H7 (cell line): ENCODE measurements at regions not wholly inside any gene's neighbourhood (a gene's known extent, or its start where the extent isn't known, plus 50 kb on each side); places are given as distances from the start of the nearest gene placed in this dataset.

Experiments used
- DNase-seq: peaks from one replicate; pipeline ENCODE4 v3.0.0; 2012
- H3K27me3 ChIP-seq: 2 replicates; pipeline ENCODE4 v1.6.0; 2011; ENCODE audit warnings: mild to moderate bottlenecking, low read length; ENCODE audit not compliant: control insufficient read depth, insufficient read depth
- H3K36me3 ChIP-seq: replicated peaks from 2 replicates; pipeline ENCODE4 v1.5.1; 2011; ENCODE audit warnings: low read length; ENCODE audit not compliant: control insufficient read depth, insufficient read depth
- H3K4me3 ChIP-seq: 2 replicates; pipeline ENCODE4 v1.5.1; 2011; ENCODE audit warnings: low read depth, mild to moderate bottlenecking, control low read depth, low read length, moderate library complexity; ENCODE audit not compliant: insufficient read depth

- Histone ChIP-seq H3K36me3 (no peaks in the 10 kb centered on the region), H3K27me3 (no peaks in the 10 kb centered on the region)
Observed at GRCh38 chr10:36331121-36331520, 689.0 kb upstream of the FZD8 start.

GRCh38 chr10:36325815-36326214, 683.7 kb upstream of the FZD8 start:
- DNase-seq, result no peak
- Histone ChIP-seq H3K27me3 (no peaks in the 10 kb centered on the region; the same call in 1 of the 2 replicates), H3K4me3 (no peak overlapping the region), H3K36me3 (no peaks in the 10 kb centered on the region)

More at GRCh38 chr10:36331121-36331520, 689.0 kb upstream of the FZD8 start:
- DNase-seq, result no peak
- H3K4me3 ChIP-seq, result no peak overlapping the region

GRCh38 chr10:36324831-36325230, 682.7 kb upstream of the FZD8 start:
- no peaks in the 10 kb centered on the region; the same call in 1 of the 2 replicates for H3K27me3 ChIP-seq
- DNase-seq, result no peak
- H3K4me3 ChIP-seq, result no peak overlapping the region
- no peaks in the 10 kb centered on the region for H3K36me3 ChIP-seq

- no peaks in the 10 kb centered on the region for H3K36me3 ChIP-seq
- no peaks in the 10 kb centered on the region for H3K27me3 ChIP-seq
- no peak for DNase-seq
- H3K4me3 ChIP-seq, result no peak overlapping the region
Observed at GRCh38 chr10:36313142-36313541, 671.0 kb upstream of the FZD8 start.

GRCh38 chr10:36303896-36304295, 661.8 kb upstream of the FZD8 start:
- H3K27me3 ChIP-seq, result no peaks in the 10 kb centered on the region
- no peaks in the 10 kb centered on the region for H3K36me3 ChIP-seq
- no peak overlapping the region for H3K4me3 ChIP-seq
- no peak for DNase-seq

GRCh38 chr10:36302086-36302485, 660.0 kb upstream of the FZD8 start:
- no peak for DNase-seq
- Histone ChIP-seq H3K36me3 (no peaks in the 10 kb centered on the region), H3K27me3 (no peaks in the 10 kb centered on the region), H3K4me3 (no peak overlapping the region)

GRCh38 chr10:36301539-36301938, 659.4 kb upstream of the FZD8 start:
- H3K27me3 ChIP-seq, result no peaks in the 10 kb centered on the region
- H3K4me3 ChIP-seq, result no peak overlapping the region
- no peaks in the 10 kb centered on the region for H3K36me3 ChIP-seq
- no peak for DNase-seq

GRCh38 chr10:36301139-36301538, 659.0 kb upstream of the FZD8 start:
- no peaks in the 10 kb centered on the region for H3K27me3 ChIP-seq
- H3K4me3 ChIP-seq, result no peak overlapping the region
- no peaks in the 10 kb centered on the region for H3K36me3 ChIP-seq
- DNase-seq, result no peak

GRCh38 chr10:36283827-36284226, 641.7 kb upstream of the FZD8 start:
- H3K36me3 ChIP-seq, result no peaks in the 10 kb centered on the region
- no peak overlapping the region for H3K4me3 ChIP-seq
- DNase-seq, result no peak
- no peaks in the 10 kb centered on the region; the same call in 1 of the 2 replicates for H3K27me3 ChIP-seq

GRCh38 chr10:36281831-36282331, 639.8 kb upstream of the FZD8 start:
- no peaks in the 10 kb centered on the region for H3K36me3 ChIP-seq
- H3K4me3 ChIP-seq, result no peak overlapping the region
- H3K27me3 ChIP-seq, result no peaks in the 10 kb centered on the region; the same call in 1 of the 2 replicates
- DNase-seq, result no peak

- H3K36me3 ChIP-seq, result no peaks in the 10 kb centered on the region
- no peak for DNase-seq
- H3K27me3 ChIP-seq, result no peaks in the 10 kb centered on the region; the same call in 1 of the 2 replicates
- no peak overlapping the region for H3K4me3 ChIP-seq
Observed at GRCh38 chr10:36280890-36281499, 638.9 kb upstream of the FZD8 start.

- no peaks in the 10 kb centered on the region for H3K36me3 ChIP-seq
- H3K27me3 ChIP-seq, result no peaks in the 10 kb centered on the region; the same call in 1 of the 2 replicates
- H3K4me3 ChIP-seq, result no peak overlapping the region
- no peak for DNase-seq
Observed at GRCh38 chr10:36280321-36280741, 638.2 kb upstream of the FZD8 start.

GRCh38 chr10:36278176-36278575, 636.1 kb upstream of the FZD8 start:
- no peak for DNase-seq
- no peak overlapping the region for H3K4me3 ChIP-seq
- no peaks in the 10 kb centered on the region for H3K27me3 ChIP-seq
- H3K36me3 ChIP-seq, result no peaks in the 10 kb centered on the region

GRCh38 chr10:36277459-36277858, 635.4 kb upstream of the FZD8 start:
- Histone ChIP-seq H3K27me3 (no peaks in the 10 kb centered on the region), H3K36me3 (no peaks in the 10 kb centered on the region), H3K4me3 (no peak overlapping the region)
- DNase-seq, result no peak

GRCh38 chr10:36271627-36272340, 629.7 kb upstream of the FZD8 start:
- no peaks in the 10 kb centered on the region for H3K36me3 ChIP-seq
- no peak for DNase-seq
- no peaks in the 10 kb centered on the region for H3K27me3 ChIP-seq
- no peak overlapping the region for H3K4me3 ChIP-seq
